ENCODE measurements at regions not wholly inside any gene's neighbourhood (a gene's known extent, or its start where the extent isn't known, plus 50 kb on each side); places are given as distances from the start of the nearest gene placed in this dataset.

DNA sequence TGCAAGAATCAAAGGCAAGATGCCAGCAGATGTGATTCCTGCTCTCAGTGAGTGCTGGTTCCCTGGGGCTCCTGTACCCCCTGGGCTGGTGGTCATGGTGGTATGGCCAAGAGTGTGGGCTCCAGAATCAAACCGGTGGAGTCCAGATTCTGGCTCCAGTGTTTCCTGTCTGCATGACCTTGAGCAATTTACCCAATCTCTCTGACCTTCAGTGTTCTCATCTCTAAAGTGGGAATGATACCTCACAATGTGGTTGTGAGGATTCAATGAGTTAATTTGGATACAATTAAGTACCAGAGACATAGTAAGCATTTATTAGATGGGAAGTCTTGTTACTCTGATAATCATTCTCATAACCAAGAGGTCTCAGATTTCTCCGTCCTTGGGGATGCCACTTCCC is 218.4 kb upstream of the JARID2 start:
- DNase-seq, result no peak

DNA sequence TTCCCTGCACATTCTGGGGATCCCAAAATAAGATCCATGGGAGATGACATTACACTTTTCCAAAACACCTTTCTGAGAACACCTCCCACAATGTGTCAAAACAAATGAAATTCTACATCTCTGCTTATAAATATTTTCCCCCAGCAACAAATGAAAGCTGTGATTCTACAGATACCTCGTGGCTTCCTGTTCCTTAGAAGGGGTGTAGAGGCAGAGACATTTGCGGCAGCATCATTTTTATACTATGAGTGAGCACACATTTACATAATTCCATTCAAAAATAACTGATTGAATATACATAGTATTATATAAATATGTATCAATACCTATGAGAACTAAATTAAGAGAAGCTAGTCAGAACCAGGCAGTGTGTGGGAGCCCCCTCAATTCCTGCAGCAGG is 213.9 kb upstream of the JARID2 start:
- DNase-seq, result no peak

DNA sequence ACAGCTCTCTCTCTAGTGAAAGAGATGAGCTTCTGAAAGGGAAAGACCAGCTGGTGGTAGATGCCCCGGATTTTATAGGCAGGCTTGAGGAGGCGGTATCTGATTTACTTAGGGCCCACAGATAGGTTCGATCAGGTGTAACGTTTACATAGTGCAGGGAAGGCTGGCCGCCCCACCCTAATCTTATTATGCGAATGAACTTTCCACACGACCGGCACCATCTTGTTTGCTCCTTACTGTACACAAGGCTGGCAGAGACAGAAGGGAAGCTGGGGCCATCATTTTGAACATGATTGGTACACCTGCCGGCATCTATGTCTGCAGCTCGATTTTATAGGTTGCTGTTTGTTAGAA is 212.0 kb upstream of the JARID2 start:
- no peak for DNase-seq

DNA sequence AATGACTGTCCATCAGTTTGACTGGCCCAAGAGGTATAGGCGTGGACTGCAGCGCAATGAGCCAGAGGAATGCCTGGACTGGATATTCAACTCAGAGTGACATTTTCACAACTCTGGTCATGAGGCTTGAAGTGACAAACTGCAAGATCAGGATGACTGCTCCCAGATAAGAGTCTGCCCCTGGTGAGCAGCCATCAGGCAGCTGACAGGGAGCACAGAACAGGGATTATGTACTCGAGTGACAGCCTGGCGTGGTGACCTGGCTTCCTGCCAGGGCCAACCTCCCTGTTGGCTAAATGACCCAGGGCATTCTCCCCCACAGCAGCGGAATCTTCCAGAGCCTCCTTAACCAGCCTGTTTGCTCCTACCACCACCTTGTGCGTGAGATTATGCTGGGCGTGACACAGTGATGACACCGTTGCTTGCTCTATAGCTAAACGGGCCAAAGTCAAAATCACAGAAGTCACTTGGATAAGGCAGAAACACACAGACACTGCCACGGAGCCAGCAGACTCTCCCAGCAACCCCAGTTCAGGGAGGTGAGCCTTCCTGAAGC is 209.1 kb upstream of the JARID2 start:
- peak; percentile 17 to 58 (median 47) for DNase-seq

DNA sequence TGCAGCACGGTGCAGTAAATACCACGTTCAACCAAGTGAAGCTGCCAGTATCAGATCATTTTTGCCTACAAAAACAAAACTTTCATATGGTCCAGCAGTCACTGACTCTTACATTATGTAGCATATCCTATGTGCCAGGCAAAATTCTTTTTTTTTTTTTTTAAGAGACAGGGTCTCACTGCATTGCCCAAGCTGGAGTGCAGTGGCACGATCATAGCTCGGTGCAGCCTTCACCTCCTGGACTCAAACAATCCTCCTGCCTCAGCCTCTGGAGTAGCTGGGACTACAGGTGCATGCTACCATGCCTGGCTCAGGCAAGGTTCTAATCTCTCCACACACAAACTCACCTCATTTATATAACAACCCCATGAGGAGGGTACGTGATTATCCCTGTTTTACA is 208.6 kb upstream of the JARID2 start:
- DNase-seq, result no peak

DNA sequence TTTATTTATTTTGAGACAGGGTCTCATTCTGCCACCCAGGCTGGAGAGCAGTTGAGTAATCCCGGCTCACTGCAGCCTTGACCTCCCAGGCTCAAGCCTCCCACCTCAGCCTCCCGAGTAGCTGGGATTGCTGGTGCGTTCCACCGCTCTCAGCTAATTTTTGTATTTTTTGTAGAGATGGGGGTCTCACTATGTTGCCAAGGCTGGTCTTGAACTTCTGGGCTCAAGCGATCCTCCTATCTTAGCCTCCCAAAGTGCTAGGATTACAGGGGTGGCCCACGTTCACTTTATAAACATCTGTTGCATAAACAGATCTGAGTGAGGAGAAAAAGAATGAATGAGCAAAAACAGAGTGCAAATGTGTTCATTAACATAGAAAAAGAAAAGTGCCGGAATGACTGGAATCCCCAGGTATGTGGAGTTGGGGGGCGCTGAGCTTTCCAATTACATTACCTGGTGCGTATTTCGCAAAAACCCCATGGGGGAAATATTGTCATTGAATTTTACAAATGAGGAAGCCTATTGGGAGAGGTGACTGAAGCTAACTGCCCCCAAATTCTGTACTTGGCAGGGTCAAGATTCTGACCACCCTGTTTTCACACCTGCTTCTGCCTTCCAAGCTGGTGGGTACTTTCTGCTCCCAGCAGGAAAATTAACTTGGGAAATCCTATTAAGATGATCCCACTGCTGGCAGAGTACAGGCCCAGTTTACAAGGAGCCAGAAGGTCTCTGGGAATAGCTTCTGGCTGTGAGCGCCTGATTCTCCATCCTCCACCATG is 207.7 kb upstream of the JARID2 start:
- no peak for DNase-seq

DNA sequence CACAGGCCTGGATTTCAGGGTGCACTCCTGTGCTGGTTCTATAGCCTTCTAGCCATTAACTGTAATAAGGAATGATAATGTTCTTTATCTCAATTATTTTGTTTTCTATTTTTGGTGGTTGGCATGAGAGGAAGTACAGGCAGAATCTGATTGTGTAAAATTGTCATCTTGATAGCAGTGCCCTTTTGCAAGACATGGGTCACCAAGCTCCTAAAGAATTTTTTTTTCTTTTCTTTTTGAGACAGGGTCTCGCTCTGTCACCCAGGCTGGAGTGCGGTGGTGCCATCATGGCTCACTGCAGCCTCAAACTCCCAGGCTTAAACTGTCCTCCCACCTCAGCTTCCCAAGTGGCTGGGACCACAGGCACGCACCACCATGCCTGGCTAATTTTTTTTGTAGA is 206.7 kb upstream of the JARID2 start:
- no peak for DNase-seq

DNA sequence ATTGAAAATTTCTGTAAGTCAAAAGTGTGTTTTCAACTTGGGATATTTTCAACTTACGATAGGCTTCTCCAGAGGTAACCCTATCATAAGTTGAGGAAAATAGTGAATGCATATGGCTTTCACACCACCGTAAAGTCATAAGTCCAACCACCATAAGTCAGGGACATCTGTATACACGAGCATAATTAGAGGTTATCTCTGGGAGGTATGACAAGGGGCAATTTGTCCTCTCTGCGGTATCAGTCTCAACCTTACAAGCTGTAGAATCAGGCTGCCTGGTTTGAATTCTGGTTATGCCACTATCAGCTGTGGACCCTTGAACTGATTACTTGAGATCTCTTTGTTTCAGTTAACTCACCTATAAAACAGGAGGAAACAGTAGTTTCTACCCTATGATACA is 202.9 kb upstream of the JARID2 start:
- DNase-seq, result no peak

DNA sequence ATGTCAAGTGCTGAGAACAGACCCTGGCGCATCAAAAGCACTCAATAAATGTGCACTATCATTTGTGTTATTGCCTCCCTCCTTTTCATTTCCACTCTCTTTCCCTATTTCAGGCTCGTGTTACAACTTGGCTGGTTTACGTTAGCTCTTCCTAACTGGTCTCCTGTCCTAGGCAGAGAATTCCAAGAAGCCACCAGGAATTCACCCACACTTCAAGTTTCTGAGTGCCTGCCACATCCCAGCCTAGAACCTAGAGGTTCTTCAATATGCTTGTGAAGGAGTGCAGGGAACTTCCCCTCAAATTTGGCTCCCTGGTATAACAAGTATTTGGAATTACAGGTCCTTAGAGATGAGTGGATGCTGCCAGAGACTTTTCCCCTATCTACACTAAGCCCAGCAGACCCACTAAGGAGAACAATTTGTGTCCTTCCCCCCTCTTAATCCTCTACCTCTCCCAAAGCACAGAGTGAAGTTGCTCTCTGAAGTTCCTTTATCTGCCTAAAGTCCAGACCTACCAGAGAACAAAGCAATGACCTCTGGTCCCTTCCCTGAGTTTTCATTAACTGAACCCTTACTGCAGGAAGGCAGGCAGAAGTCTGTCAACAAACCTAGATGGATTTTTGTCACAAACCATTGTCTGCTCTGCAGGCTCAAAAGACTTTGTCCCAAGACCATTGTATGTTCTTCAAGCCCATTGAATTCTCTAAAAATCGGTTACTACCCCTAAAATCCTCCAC is 201.6 kb upstream of the JARID2 start:
- DNase-seq, result no peak

DNA sequence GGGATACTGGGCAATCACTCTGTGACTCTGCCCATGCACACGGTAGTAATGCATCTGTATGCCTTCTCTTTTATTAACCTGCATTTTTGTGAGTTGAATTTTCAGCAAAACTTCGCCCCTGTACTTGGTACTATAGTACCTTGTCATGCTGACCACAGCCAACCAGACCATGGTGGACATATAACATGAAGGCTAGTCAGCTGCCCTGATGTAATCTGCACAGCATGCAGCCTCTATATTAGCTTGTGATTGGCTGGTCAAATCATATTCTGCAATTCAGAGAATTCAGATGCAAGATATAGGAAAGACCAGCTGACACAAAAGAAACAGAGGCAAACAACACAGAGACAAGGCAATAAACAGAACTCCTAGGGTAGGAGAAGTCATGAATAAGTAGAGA is 200.9 kb upstream of the JARID2 start:
- DNase-seq, result no peak

DNA sequence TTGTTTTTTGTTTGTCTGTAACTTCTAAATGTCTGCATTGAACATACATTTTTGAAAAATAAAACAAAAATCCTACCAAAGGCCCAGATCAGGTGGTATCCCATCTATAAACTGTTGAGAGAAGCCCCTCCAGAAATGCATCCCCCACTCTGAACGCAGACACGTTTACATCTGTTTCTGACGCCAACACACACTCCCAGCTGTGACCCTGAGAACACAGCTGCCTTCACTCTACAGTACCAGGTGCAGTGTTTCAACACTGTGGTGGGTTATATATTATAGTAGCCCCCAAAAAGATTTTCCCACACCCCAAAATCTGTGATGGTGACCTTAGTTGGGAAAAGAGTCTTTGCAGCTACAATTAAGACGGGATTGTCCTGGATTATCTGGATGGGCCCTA is 199.1 kb upstream of the JARID2 start:
- no peak for DNase-seq

DNA sequence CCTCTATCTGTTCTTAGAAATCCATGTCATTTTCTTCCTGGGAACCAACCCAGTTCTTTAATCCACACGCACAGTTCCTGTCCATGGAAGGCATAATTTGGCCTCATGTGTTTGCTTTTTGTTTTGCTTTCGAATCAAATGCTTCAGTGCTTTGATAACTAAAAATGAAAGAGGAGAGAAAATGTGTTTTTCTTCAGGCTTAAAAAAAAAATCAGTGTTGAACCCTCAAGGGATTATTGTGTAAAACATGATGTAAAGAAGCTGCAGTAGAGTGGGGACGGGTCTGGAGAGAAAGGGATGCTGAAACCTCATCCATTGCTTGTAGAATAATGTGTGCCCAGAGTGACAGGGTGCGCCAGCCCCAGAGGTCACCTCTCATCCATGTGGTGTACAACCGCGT is 197.5 kb upstream of the JARID2 start:
- no peak for DNase-seq

DNA sequence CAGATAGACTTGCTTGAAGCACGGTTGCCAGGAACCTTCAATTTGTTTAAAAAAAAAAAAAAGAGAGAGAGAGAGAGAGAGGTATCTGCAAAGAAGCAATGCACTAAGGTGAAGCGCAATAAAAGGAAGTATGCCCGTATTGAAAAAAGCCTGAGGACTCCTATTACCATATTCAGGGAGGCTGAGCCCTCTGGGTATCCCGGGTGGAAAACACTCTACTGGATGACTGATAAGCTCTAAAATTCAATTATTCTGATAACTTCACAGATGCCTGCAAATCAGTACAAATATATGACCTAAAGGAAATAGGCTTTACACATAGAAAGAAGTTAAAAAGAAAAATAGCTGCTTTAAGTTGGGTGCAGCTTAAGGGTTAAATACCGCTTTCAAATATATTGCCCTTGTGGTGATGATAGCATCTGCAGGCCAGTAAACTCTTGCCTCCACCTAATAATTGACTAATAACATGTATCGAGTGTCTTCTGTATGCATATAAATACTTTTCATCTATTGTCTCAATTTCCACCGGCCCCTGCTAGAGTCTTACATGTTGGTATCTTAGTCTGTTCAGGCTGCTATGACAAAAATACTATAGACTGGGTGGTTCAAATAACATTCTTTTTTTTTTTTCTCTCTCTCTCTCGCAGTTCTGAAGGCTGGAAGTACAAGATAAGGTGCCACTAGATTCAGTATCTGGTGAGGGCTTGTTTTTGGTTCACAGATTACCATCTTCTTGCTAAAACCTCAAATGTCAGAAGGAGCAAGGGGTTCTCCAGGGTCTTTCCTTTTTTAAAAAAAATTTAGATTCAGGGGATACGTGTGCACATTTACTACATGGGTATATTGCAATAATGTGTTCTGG is 187.4 kb upstream of the JARID2 start:
- DNase-seq, result no peak

DNA sequence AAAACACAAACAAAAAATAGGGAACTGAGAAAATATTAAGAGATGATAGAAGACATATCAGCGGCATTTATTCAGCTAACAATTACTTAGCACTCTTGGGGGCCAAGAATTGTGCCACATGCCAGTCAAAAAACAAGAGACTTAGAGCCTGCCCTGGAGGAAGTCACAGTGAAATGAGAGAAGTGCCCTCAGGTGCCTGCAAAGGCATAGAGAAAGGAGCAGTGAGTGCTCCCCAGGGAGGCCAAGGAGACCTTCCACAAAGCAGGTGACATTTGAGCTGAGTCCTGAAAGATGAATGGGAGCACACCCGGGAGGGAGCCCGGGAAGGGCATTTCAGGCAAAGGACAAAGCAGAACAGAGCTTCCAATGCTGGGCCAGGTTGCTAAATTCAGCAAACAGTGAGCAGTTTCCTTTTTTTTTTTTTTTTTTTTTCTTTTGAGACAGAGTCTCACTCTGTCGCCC is 184.7 kb upstream of the JARID2 start:
- peak; percentile 16 to 70 (median 62) for DNase-seq

DNA sequence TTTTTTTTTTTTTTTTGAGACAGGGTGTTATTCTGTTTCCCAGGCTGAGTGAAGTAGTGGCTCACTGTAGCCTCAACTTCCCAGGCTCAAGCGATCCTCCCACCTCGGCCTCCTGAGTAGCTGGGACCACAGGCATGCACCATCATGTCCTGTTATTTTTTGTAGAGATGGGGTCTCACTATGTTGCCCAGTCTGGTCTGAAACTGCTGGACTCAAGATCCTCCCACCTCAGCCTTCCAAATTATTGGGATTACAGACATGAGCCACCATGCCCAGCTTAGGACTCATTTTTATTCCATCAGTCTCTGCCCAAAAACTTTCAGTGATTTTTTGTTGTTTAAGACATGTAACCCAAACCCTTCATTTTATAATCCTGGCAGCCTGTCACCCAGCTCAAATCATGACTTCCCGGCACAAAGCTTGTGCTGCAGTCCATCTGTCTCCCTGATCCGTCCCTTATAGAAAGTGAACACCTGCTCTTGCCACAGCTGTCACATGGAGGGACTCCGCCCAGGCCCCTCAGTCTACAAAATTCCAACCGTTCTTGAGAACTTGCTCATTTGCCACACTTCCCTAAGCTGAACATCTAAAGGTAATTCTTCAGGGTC is 183.9 kb upstream of the JARID2 start:
- no peak for DNase-seq

DNA sequence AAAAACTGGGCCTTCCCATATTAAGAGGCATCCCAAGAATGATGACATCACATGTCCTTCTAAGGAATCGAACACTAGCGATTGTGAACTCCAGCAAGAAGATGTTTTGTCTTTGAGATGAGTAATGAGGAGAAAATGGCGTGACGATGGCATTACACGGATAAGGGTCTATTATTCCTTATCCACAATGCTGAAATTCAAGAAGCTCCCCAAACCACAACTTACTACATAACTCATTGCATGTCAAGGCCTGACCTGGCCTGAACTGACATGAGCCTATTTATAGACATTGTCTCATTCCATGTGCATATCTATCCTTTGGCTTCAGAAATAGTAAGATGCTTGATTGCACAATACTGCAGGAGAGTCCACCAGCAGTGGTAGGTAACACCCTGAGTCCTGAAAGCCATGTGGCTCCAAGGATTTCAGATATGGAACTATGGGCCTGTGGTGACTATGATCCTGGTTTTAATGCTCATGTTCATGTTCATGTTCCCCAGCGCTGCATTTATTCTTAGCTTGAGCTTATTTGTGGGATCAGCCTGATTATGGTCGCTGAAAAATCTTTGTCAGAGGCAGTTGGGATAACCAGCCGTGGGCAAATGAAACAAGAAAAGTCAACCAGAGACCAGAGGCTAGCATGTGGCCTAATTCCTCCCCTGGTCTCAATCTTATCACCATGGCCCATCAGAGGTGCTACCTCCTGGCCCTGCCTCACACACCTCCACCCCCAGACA is 183.2 kb upstream of the JARID2 start:
- peak; percentile 73 to 93 (median 78) for DNase-seq

DNA sequence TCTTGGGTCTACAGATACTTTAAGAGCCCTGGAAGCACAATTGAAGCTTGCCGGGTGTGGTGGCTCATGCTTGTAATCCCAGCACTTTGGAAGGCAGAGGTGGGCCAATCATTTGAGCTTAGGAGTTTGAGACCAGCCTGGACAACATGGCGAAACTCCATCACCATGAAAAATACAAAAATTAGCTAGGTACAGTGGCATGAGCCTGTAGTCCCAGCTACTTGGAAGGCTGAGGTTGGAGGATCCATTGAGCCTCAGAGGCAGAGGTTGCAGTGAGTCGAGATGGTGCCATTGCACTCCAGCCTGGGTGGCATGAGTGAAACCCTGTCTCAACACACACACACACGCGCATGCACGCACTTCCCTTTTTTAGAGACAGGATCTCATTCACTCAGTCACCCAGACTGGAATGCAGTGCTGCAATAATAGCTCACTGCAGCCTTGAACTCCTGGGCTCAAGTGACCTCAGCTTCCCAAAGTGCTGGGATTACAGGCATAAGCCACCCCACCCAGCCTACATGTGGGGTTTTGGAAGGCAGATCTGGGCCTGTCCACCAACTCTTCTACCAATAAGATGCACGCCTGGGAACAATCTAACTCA is 182.5 kb upstream of the JARID2 start:
- peak; percentile 87 to 95 (median 90) for DNase-seq

DNA sequence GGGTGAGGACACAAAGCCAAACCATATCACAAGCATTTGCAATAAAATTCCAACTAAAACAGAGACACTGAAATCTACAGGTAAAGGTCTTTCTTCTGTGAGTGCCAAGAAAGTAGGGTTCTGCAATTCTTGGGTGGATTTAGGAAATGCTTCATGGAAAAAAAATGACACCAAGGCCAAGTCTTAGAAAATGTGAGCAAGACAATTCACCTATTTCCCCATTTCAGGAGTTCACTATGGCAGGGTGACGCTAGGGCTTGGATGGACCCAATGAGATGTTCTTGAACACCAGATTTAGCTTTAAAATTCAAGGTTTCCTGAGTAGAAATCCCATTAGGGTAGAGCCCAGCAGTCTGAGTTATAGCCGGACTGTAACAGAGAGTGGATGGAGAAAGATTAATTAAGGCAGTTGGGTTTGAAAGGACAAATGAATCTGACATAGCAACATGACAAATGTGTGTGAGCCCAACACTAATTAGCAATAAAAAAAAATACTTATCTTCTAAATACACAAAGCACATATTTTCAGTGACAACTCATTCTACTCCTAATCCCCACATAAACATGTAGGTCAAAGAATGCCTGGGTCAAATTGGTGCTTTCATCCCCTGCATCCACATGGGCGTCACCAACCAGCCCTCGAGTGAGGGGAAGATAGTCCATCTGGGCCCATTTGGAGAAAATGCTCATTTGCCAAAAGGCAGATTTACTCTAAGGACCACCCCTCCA is 180.4 kb upstream of the JARID2 start:
- peak in 3 of 4 experiments; percentile 33 to 58 (median 48) for DNase-seq

DNA sequence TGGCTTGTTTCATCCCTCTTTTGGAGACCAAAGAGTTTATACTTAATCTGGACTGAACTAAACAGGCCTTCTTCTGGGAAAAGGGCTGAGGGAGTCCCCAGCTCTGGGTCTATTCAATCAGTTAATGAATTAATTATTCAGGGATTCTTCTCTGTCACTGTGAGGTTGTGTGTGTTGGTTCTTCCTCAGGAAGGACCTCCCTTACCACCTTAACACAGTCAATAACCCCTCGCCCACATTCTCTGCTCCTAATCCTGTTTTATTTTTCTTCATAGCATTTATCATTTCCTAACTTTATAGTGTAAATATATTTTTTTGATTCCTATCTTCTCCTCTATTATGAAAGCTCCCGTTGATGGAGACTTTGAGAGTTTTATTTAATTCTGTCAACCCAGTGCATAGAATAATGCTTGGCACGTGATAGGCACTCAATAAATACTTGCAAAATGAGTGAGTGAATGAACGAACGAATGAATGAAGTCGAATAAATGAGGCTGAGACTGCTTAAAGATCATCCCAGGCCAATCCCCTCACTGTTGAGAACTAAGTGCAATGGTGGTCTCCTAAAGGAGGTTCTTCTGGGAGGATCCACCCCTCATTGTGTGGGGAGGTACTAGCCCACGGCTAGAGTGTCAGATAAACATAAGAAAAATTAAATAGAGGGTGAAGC is 179.6 kb upstream of the JARID2 start:
- no peak for DNase-seq

DNA sequence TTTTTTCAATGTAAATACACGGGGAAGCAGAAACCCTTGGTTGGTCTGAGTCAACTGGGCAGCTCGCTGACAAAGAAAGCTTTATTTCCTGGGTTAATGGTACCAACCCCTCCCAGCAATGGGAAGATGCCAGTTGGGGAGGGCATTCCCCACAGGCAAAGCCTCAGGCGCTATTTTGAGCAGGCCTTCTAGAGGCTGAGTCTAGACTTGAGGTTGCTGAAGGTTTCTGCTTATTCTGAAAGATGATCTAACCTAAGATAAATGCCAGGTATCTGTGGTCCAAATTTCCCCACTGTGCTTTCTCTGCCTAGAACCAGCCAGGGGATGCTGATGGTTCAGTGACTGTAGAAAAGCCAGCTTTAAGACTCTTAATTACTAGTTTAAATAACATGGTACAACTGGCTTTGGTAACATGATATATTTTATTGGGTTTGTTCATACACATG is 172.5 kb upstream of the JARID2 start:
- DNase-seq, result no peak
